ENCODE measurements at regions not wholly inside any gene's neighbourhood (a gene's known extent, or its start where the extent isn't known, plus 50 kb on each side); places are given as distances from the start of the nearest gene placed in this dataset.

GRCh38 chr13:73544175-73544574 is 485.4 kb downstream of the KLF5 start:
- POLR2A ChIA-PET (ENCODE audit: low non-redundant PET) = no interaction called here
- DNase-seq (ENCODE audit: low spot score) = no peak
- CTCF ChIA-PET = interaction anchor here (0.6 to 0.8 kb wide), 3 partner anchors 114 to 472 kb away, joined by 3 to 5 read pairs (median 3); no protein-coding TSS in a partner anchor
- peak; percentile 13; the same call in 1 of the 2 replicates for TF ChIP-seq CTCF (conservative IDR thresholded peaks at IDR 0.05; ENCODE audit: low read depth)
- no peak overlapping the region for H3K27ac ChIP-seq

- H3K27ac ChIP-seq = no peak overlapping the region
- CTCF ChIA-PET = interaction anchor here (0.7 kb wide), 1 partner anchor 180 kb away, joined by 5 read pairs; no protein-coding TSS in a partner anchor
- no peak for TF ChIP-seq CTCF (conservative IDR thresholded peaks at IDR 0.05; ENCODE audit: low read depth)
- peak; percentile 50 for DNase-seq (ENCODE audit: low spot score)
- POLR2A ChIA-PET (ENCODE audit: low non-redundant PET) = no interaction called here
Observed at GRCh38 chr13:73542446-73542845, 483.6 kb downstream of the KLF5 start.

- DNase-seq (ENCODE audit: low spot score) = no peak
- ChIA-PET POLR2A (ENCODE audit: low non-redundant PET) (no interaction called here), CTCF (no interaction called here)
- no peak for TF ChIP-seq CTCF (conservative IDR thresholded peaks at IDR 0.05; ENCODE audit: low read depth)
- no peak overlapping the region for H3K27ac ChIP-seq
Observed at GRCh38 chr13:73536865-73537264, 478.1 kb downstream of the KLF5 start.

GRCh38 chr13:73535341-73535740 is 476.5 kb downstream of the KLF5 start:
- no peak overlapping the region for H3K27ac ChIP-seq
- CTCF ChIA-PET = no interaction called here
- POLR2A ChIA-PET (ENCODE audit: low non-redundant PET) = interaction anchor here (0.6 kb wide), 1 partner anchor 147 kb away, joined by 3 read pairs; no protein-coding TSS in a partner anchor
- DNase-seq (ENCODE audit: low spot score) = peak; percentile 5
- TF ChIP-seq CTCF (conservative IDR thresholded peaks at IDR 0.05; ENCODE audit: low read depth) = no peak

GRCh38 chr13:73532987-73533510 is 474.2 kb downstream of the KLF5 start:
- TF ChIP-seq CTCF (conservative IDR thresholded peaks at IDR 0.05; ENCODE audit: low read depth) = no peak
- CTCF ChIA-PET = no interaction called here
- DNase-seq (ENCODE audit: low spot score) = no peak
- H3K27ac ChIP-seq = no peak overlapping the region
- POLR2A ChIA-PET (ENCODE audit: low non-redundant PET) = no interaction called here

GRCh38 chr13:73532582-73532981 is 473.8 kb downstream of the KLF5 start:
- no peak for DNase-seq (ENCODE audit: low spot score)
- H3K27ac ChIP-seq = no peak overlapping the region
- no peak for TF ChIP-seq CTCF (conservative IDR thresholded peaks at IDR 0.05; ENCODE audit: low read depth)
- ChIA-PET CTCF (no interaction called here), POLR2A (ENCODE audit: low non-redundant PET) (no interaction called here)

Data from RWPE1 (cell line).